ENCODE measurements at regions not wholly inside any gene's neighbourhood (a gene's known extent, or its start where the extent isn't known, plus 50 kb on each side); places are given as distances from the start of the nearest gene placed in this dataset.

GRCh38 chr6:14742680-14743079, 503.2 kb upstream of the JARID2 start:
- TF ChIP-seq CTCF (IDR thresholded peaks at IDR 0.05; ENCODE audit: insufficient read depth, low read length, poor library complexity, severe bottlenecking) (no peak), EZH2phosphoT487 (conservative IDR thresholded peaks at IDR 0.05; ENCODE audit: low read length) (no peak)
- Histone ChIP-seq H3K27ac (ENCODE audit: low read depth, low read length) (no peak overlapping the region), H3K4me3 (ENCODE audit: insufficient read depth, low read length, poor library complexity, severe bottlenecking) (no peak overlapping the region)

GRCh38 chr6:14743144-14743473, 502.8 kb upstream of the JARID2 start:
- Histone ChIP-seq H3F3A (ENCODE audit: insufficient read depth) (no peaks in the 10 kb centered on the region), H3K36me3 (ENCODE audit: low read length) (no peaks in the 10 kb centered on the region), H3K27ac (ENCODE audit: low read depth, low read length) (no peak overlapping the region), H3K9me3 (ENCODE audit: insufficient read depth, low read length) (no peaks in the 10 kb centered on the region), H3K79me2 (ENCODE audit: insufficient read depth, low read length) (no peaks in the 10 kb centered on the region), H3K4me2 (ENCODE audit: low read depth, low read length, poor library complexity, severe bottlenecking) (no peak overlapping the region), H3K9ac (ENCODE audit: low read length) (no peak overlapping the region), H3K27me3 (ENCODE audit: low read length) (0 out of 2 replicates have a peak, but pooled peaks cover 1% of the 10 kb centered on the region), H3K9me2 (replicated peaks; ENCODE audit: insufficient read depth, low read length) (no peaks in the 10 kb centered on the region), H3K4me3 (ENCODE audit: insufficient read depth, low read length, poor library complexity, severe bottlenecking) (no peak overlapping the region), H2AFZ (ENCODE audit: low read depth, low read length, severe bottlenecking) (no peak overlapping the region), H4K20me1 (ENCODE audit: low read depth, low read length) (no peaks in the 10 kb centered on the region)
- no peak for TF ChIP-seq EZH2phosphoT487 (conservative IDR thresholded peaks at IDR 0.05; ENCODE audit: low read length)
- TF ChIP-seq CTCF (IDR thresholded peaks at IDR 0.05; ENCODE audit: insufficient read depth, low read length, poor library complexity, severe bottlenecking): no peak

More at GRCh38 chr6:14742680-14743079, 503.2 kb upstream of the JARID2 start:
- H3K9ac ChIP-seq (ENCODE audit: low read length): no peak overlapping the region
- H2AFZ ChIP-seq (ENCODE audit: low read depth, low read length, severe bottlenecking): no peak overlapping the region
- no peaks in the 10 kb centered on the region for H3K79me2 ChIP-seq (ENCODE audit: insufficient read depth, low read length)
- no peaks in the 10 kb centered on the region for H3F3A ChIP-seq (ENCODE audit: insufficient read depth)
- no peaks in the 10 kb centered on the region for H3K9me3 ChIP-seq (ENCODE audit: insufficient read depth, low read length)
- no peak overlapping the region for H3K4me2 ChIP-seq (ENCODE audit: low read depth, low read length, poor library complexity, severe bottlenecking)
- no peaks in the 10 kb centered on the region for H3K27me3 ChIP-seq (ENCODE audit: low read length)
- no peaks in the 10 kb centered on the region for H3K36me3 ChIP-seq (ENCODE audit: low read length)
- no peaks in the 10 kb centered on the region for H3K9me2 ChIP-seq (replicated peaks; ENCODE audit: insufficient read depth, low read length)
- H4K20me1 ChIP-seq (ENCODE audit: low read depth, low read length): no peaks in the 10 kb centered on the region

- H3K9me2 ChIP-seq (replicated peaks; ENCODE audit: insufficient read depth, low read length): no peaks in the 10 kb centered on the region
- no peak overlapping the region for H3K4me3 ChIP-seq (ENCODE audit: insufficient read depth, low read length, poor library complexity, severe bottlenecking)
- no peaks in the 10 kb centered on the region for H4K20me1 ChIP-seq (ENCODE audit: low read depth, low read length)
- H3K27ac ChIP-seq (ENCODE audit: low read depth, low read length): no peak overlapping the region
- no peaks in the 10 kb centered on the region for H3K9me3 ChIP-seq (ENCODE audit: insufficient read depth, low read length)
- no peak overlapping the region for H3K9ac ChIP-seq (ENCODE audit: low read length)
- H2AFZ ChIP-seq (ENCODE audit: low read depth, low read length, severe bottlenecking): no peak overlapping the region
- H3K4me2 ChIP-seq (ENCODE audit: low read depth, low read length, poor library complexity, severe bottlenecking): no peak overlapping the region
- H3K79me2 ChIP-seq (ENCODE audit: insufficient read depth, low read length): no peaks in the 10 kb centered on the region
- no peaks in the 10 kb centered on the region for H3F3A ChIP-seq (ENCODE audit: insufficient read depth)
- 0 out of 2 replicates have a peak, but pooled peaks cover 2% of the 10 kb centered on the region for H3K27me3 ChIP-seq (ENCODE audit: low read length)
- no peaks in the 10 kb centered on the region for H3K36me3 ChIP-seq (ENCODE audit: low read length)
- no peak for TF ChIP-seq EZH2phosphoT487 (conservative IDR thresholded peaks at IDR 0.05; ENCODE audit: low read length)
- no peak for TF ChIP-seq CTCF (IDR thresholded peaks at IDR 0.05; ENCODE audit: insufficient read depth, low read length, poor library complexity, severe bottlenecking)
These were observed 502.2 kb upstream of the JARID2 start for GRCh38 chr6:14743474-14744211.
